ENCODE measurements at regions not wholly inside any gene's neighbourhood (a gene's known extent, or its start where the extent isn't known, plus 50 kb on each side); places are given as distances from the start of the nearest gene placed in this dataset.
A peak's percentile ranks its signal among the peaks of the same experiment; 100 is the strongest.

GRCh38 chr3:35322070-35322469 is 317.3 kb upstream of the ARPP21 start:
- TF ChIP-seq, protein P1, sequence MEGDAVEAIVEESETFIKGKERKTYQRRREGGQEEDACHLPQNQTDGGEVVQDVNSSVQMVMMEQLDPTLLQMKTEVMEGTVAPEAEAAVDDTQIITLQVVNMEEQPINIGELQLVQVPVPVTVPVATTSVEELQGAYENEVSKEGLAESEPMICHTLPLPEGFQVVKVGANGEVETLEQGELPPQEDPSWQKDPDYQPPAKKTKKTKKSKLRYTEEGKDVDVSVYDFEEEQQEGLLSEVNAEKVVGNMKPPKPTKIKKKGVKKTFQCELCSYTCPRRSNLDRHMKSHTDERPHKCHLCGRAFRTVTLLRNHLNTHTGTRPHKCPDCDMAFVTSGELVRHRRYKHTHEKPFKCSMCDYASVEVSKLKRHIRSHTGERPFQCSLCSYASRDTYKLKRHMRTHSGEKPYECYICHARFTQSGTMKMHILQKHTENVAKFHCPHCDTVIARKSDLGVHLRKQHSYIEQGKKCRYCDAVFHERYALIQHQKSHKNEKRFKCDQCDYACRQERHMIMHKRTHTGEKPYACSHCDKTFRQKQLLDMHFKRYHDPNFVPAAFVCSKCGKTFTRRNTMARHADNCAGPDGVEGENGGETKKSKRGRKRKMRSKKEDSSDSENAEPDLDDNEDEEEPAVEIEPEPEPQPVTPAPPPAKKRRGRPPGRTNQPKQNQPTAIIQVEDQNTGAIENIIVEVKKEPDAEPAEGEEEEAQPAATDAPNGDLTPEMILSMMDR (IDR thresholded peaks at IDR 0.05; ENCODE audit: insufficient read depth, low read length), result no peak
- H3K4me3 ChIP-seq (ENCODE audit: low read depth, low read length), result no peak overlapping the region
- DNase-seq (ENCODE audit: low read depth), result peak; percentile 9

DNA sequence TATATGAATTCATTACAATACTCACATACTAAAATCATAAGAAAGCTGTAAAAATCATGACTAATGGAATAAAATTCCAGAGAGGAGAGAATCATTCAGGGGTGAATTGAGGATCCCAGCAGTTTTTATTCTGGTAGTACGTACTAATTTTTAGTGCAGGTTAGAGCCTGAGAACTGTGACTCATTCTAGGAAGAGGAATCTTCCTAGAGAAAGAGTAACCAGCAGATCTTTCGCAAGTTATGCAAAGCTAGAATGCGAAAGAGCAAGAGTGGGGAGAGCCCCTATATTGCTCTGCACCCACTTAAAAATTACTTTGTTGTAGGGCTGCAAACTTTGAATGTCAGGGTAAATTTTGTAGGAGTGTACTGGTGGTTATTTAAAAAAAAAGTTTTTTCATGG is 303.6 kb upstream of the ARPP21 start:
- H3K4me3 ChIP-seq (ENCODE audit: low read depth, low read length), result no peak overlapping the region
- TF ChIP-seq, protein P1 (IDR thresholded peaks at IDR 0.05; ENCODE audit: insufficient read depth, low read length), result no peak
- DNase-seq (ENCODE audit: low read depth), result no peak

DNA sequence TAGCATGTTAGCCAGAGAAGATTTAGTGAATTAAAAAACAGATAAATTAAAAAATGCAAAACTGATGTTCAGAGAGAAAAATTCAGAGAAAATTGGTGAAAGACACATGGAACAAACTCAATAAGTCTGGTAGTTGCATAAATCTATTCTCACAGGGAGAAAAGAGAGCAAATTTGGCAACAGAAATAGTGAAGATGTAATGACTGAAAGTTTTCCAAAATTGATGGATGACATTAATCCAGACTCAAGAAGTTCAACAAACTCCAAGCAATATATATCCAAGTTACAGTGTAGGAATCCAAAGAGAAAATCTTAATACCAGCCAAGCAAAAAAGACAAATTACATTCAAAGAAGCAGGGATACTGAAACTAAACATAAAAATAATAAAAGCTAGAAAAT is 302.7 kb upstream of the ARPP21 start:
- DNase-seq (ENCODE audit: low read depth), result no peak
- H3K4me3 ChIP-seq (ENCODE audit: low read depth, low read length), result no peak overlapping the region
- TF ChIP-seq, protein P1 (IDR thresholded peaks at IDR 0.05; ENCODE audit: insufficient read depth, low read length), result no peak

DNA sequence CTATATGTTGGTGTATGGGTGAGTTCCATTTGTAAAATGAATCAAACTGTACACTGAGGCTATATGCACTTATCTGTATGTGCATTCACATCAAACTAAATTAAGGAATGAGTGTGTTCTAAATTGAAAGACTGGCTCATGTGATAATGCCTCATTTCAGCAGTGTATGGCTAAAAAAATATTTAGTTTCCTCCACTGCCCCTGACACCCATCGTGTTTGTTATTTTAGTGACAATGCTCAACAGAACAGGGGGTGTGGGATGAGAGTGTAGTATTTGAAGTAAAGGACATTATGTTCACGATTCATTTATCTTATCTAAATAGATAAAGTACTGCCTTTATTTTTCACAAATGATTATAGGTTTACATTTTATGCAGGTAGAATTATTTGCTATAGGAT is 301.1 kb upstream of the ARPP21 start:
- no peak for DNase-seq (ENCODE audit: low read depth)
- no peak overlapping the region for H3K4me3 ChIP-seq (ENCODE audit: low read depth, low read length)
- TF ChIP-seq, protein P1 (IDR thresholded peaks at IDR 0.05; ENCODE audit: insufficient read depth, low read length), result no peak

DNA sequence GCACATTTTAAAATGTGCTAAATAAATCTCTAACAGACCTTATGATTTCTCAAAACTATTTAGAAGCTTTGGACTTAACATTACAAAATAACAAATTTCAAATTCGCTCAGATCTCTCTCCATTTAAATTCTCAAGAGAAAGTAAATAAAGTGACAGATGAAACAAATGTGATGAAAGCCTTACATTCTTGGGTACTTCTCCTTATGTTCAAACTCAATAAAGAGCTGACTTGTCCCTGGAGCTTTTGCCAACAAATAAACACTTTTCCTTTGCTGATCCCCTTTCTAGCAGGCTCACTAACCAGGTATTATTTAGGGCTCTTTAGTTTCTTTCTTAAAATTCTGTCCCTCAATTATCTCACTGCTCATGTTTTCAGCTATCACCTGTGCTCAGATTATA is 259.1 kb upstream of the ARPP21 start:
- TF ChIP-seq, protein P1 (IDR thresholded peaks at IDR 0.05; ENCODE audit: insufficient read depth, low read length), result no peak
- no peak overlapping the region for H3K4me3 ChIP-seq (ENCODE audit: low read depth, low read length)
- no peak for DNase-seq (ENCODE audit: low read depth)

- TF ChIP-seq, protein P1 (IDR thresholded peaks at IDR 0.05; ENCODE audit: insufficient read depth, low read length), result no peak
- no peak for DNase-seq (ENCODE audit: low read depth)
- H3K4me3 ChIP-seq (ENCODE audit: low read depth, low read length), result no peak overlapping the region
Observed at GRCh38 chr3:35383216-35383615, 256.1 kb upstream of the ARPP21 start.
